ENCODE measurements at regions not wholly inside any gene's neighbourhood (a gene's known extent, or its start where the extent isn't known, plus 50 kb on each side); places are given as distances from the start of the nearest gene placed in this dataset.

DNA sequence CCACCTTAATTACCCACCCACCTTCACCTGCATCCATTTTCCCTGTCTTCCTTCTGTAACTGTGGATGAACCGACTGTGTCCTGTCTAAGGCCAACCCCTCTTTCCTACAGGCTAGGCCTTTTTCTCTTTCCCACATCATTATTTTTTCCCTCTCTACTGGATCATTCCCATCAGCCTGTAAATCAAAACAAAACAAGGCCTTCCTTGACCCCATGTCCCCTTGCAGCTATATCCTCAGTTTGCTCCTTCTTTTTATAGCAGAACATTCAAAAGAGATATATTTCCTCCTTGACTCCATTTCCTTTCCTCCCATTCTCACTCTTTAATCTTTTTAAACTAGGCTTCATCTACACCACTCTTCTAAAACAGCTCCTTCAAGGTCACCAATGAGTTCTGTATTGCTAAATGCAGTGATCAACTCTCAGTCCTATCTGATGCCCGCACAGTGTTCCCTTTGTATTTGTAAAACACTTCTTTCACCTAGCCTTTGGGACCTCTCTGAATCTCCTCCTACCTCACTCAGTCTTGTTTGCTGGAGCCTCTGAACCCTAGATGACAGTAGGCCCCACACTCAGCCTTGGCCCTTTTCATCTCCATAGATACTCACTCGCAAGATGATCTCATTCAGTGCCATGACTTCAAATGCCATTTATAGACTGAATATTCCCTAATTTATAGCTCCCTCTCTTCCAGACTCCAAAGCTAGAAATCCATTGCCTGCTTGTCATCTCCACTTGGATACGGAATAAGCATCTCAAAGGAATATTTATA, 55.7 kb downstream of the CXCR4 start:
- no peak for DNase-seq (ENCODE audit: low spot score)

DNA sequence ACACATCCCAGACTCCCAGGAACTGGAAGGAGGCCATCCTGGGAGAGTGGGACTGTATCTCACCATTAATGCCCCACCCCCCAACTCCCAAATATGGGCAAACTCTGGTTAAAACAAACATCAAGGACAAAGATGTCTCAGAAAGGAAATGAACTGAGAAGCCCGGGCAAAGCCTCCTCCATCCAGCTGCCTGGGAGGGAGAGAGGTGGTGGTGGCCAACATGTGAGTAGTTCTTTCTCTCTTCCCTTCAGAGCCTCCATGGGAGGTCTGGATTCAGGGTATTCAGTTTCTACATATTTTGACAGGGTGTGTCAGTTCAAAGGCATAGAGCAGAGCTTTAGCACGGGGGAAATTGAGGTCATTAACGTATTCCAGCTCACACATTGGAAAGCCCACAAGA, 57.5 kb downstream of the CXCR4 start:
- DNase-seq (ENCODE audit: low spot score), result no peak

DNA sequence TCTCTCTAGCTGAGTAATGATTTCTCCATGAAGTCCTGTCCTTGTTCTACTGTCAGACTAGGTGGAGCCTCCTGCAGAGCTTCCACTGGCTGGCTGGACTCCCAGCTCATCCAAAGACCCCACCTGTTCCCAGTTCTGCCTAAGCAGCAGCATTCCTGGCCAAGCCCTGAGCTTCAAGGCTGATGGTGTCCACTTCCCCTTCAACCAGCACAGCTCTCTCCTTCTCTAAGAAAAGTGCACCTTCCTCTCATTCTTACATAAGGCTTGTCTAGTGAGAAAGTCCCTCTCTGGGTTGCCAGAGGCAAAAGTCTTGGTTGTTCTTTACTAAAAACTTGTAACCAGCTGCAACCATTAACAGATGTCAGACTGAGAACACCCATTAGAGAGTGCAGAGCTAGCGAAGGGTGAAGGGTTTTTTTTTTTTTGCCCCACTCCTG, 58.9 kb downstream of the CXCR4 start:
- DNase-seq (ENCODE audit: low spot score), result no peak

DNA sequence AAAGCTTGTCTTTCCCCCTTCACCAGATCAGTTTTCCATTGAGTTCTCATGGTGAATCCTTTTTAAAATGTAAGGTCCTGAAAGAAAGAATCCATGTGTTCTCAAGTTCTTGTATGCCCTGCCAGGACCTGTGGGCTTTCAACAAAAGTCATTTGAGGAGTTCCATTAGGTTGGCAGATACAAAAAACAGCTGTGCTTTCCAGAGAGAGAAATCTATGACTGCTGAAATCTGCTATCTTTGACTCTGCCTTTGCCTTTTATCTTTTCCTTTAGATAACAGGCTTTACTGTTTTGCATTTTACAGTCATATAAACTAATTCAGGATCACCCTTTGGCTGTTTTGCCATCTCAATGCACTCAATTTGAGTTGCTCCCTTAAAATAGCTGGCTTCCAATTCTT, 59.7 kb downstream of the CXCR4 start:
- peak; percentile 23 for DNase-seq (ENCODE audit: low spot score)

DNA sequence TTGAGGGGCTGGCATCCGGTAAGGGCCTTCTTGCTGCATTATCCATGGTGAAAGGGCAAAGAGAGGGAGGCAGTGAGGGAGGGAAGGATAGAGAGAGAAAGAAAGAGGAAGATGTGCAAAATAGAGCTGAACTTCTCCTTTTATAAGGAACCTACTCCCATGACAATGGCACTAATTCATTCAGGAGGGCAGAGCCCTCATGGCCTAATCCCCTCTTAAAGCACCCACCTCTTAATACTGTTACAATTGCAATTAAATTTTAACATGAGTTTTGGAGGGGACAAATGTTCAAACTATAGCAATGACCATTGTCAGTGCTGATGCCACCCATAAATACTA, 60.2 kb downstream of the CXCR4 start:
- DNase-seq (ENCODE audit: low spot score), result no peak

DNA sequence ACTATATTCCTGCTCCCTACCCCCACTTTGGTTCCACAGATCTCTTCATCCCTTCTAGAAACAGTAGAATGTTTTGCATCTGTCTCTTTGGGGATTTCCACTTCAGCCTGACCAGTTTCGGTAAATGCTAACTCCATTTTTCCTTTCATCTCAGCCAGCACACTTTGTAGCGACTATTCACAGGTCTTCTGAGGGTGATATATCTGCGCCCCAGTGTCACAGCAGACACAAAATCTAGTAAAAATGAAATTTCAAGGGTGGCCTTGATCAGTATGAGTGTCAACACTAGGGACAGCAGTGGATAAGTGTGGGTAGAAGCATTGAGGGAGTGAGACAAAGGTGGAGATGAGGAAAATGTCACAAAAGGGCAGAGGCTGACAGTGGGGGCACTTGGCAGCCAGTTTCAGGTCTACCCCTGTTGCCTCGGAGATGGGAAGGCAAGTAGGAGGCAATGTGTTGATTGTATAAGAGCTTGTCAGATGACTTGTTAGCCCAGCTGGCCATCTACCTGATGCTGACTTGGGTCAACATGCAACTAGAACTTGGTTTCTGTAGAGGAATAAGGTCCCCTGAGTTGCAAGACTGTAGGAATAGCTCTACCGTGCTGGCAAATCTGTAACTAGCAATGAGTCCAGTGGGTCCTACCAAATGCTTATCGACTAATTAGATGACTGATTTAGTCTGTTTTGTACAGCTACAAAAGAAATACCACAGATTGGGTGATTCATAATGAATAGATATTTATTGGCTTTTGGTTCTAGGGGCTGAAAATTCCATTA, 60.7 kb downstream of the CXCR4 start:
- no peak for DNase-seq (ENCODE audit: low spot score)

DNA sequence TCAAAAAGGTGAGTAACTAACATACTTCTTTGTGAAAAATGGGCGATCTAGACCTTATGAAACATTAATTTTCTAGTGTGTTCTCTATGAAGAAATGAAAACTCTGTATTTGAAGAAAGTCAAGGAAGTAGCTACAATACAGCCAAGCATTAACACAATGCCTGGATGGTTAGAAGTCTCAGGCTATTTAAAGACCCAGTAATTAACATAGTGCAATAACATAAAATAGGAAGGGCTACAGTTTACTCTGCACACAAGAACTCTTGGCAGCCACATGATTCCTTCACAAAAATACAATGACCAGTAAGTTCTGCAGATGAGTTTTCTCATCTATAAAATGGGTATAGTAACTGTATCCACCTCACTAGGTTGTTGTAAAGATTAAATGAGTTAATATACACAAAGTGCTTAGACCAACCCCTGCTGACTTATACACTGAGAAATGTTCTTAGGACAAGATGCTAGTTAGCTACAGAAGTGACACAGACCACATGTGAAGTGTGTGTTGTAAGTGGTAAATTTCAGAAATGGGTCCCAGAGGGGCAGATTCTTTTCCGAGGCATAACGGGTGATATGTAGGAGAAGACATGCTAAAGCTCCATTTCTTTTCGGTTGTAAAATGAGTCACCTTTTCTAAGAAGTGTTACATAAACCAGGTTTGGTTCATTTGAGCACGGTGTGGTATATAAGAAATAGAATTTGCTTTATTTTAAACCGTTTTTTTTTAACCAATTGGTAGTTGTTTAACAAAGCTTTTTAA, 61.8 kb downstream of the CXCR4 start:
- DNase-seq (ENCODE audit: low spot score), result no peak

DNA sequence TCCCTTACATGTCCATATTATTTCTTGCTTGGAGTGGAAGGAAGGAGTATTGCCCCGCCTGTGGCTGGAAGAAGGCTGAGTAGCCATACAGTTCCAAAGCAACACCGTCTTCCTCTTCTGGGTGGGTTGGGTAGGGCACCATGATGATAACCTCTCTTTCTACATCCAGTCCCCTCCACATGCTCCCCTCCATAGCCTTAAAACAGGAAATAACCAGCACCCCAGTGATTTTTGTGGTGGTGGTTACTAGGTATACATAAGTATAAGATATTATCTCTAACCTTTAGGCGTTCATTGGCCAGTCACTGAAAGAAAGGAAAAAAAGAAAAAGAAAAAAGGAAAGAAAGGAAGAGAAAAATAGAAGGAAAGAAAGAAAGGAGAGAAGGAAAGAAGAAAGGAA, 63.1 kb downstream of the CXCR4 start:
- DNase-seq (ENCODE audit: low spot score), result no peak

DNA sequence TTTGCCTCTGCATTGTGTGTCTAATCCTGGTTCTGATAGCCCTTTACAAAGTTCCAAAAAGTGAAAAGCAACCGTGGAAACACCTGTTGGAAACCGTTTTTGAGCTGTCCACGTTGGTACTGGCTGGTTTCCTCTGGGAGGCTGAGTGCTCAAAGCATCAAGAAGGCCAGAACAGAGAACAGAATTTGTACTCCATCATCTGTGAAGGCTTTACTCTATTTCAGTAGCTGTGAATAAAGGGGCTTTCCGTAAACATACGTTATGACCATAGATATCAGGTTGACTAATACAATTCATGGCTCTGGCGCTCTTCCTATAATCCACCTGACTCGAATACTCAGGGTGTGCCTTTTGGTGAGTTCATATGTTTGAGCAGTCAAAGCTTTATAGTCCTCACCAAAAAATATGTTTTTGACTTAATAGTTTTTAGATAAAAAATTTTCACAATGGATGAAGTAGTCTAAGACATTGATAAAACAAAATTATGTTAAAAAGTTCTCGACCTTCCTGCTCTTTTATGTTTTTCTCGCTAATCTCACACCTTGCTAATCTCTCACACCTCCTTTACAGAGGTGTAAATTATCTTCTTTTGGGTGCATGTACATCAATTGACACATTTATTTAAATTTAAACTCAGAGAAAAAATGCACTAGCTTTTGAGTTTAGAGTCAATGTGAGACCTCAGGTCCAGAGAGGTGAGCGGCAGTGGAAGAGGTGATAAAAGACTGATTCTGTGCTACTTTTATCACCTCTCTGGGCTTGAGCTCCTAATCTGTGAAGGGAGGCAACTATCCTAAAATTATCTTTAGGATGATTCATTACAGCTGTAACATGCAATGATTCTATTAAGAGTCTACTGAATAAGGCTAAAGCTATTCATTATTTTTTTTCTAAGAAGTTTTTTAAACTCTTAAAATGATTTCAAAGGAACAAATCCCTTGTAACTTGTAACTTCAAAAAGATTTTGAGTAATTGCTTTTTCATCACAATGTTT, 65.3 kb downstream of the CXCR4 start:
- DNase-seq (ENCODE audit: low spot score), result no peak

DNA sequence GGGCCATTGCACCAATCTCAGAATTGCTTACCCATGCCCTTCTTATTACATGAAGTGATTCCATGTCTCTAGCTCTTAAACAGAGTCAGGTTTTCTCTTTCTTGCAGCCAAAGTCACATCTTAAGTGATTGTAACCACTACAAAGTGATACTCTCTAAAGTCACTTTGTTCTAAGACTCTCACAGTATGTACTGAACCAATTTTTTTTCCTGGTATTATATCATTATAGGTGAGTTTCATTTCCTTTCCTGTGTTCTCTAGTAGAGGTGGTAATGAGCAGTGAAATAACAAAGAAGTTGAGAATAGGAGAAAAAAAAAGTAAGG, 66.3 kb upstream of the DARS1 start:
- no peak for DNase-seq (ENCODE audit: low spot score)

DNA sequence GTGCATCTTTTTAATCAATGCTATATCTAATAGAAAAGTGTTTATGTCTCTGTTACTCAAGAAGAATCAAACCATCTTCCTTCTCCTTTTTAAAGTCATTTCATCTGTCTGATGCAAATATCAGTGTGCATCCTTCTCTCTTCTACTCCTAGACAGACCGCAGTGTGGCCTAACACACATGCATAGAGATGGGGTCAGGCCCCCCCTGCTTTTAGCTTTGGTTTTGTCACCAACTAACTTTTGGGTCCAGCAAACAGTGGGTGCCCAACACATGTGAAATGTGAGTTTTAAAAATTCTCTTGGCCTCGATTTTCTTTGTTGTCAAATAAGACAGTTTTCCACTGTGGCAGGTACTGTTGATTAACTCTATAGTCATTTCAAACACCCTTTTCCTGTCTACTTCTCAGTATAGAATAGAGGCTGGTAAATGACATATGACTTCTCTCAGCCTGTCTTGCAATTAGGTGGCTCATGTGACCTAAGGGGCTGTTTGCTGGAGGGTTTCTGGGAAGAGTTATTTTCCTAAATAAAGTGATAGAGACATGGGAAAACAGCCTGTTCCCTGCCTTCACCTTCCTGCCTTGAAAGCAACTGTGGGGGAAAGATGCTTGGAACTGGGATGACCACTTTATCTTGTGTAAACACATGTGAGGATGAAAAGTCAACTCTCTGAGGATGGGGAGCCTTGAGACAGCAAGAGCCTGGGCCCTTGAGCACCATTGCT, 65.7 kb upstream of the DARS1 start:
- no peak for DNase-seq (ENCODE audit: low spot score)

DNA sequence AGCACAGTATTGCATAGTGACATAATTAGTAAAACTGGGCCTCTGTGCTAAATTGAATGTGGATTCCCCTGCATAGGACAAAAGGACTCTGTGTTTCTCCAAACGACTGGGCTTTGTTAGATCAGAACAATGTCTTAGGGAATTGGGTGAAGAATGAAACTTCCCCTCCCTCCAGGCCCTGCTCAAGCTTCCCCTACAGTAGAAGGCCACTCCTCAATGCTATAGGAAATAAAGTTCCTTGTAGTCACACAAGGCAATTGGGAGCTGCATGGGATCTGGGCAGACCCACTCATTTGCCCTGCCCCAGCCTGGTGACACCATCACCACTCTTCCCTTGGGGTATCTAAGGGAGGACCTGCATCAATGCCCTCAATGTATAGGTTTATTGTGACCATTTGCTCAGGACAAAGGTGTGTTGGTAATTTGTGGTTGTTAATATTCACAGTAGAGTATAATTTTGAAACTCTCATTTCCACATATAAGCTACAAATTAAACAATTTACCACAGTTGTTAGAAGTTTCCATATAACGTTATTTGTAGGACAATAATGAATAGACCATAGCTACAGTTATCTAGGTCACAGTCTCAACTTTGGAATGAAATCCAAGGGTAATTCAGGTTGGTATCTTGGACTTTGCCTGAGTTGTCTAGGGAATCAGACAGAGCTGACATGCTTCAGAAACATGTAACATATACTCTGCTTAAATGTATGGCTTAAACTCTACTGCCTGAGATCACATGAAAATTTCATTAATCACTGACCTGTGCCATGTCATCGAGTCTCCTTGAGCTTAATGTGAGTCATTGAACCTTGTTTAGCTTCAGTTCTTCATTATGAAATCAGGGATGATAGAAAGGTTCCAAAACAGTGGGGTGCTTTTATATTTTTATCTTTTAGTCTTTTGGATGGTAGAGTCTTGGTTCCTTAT, 64.8 kb upstream of the DARS1 start:
- no peak for DNase-seq (ENCODE audit: low spot score)

DNA sequence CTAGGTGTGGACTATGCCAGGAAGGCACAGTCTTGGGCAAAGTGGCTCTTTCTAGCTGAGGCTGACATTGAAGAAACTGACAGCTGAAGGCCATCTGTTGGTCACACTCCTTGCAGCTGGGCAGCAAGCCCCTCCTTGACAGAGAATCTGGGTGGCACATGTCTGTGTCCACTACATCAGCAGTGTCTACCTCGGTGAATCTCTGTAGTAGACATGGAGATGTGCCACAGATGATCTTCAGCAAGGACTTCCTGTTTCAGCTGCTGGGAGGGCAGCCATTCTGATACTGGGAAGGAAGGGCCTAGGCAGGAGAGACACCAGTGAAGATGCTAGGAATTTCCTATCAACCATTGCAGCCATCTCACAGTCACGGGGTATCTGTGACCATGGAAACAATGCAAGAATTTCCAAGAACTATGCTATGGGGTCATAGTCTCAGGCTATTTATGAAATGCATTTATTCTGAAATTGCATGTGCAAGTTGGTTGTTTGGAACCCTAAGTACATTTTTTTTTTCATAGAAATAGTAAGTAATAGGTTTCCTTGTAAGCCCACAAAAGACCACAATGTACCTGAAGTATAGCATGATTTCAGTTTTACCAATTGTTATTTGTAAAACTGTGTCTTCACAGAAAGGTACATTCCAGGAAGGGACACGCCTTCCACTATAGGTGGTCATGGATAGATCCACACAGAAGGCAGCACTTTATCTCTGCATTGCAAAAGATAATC, 63.8 kb upstream of the DARS1 start:
- no peak for DNase-seq (ENCODE audit: low spot score)

DNA sequence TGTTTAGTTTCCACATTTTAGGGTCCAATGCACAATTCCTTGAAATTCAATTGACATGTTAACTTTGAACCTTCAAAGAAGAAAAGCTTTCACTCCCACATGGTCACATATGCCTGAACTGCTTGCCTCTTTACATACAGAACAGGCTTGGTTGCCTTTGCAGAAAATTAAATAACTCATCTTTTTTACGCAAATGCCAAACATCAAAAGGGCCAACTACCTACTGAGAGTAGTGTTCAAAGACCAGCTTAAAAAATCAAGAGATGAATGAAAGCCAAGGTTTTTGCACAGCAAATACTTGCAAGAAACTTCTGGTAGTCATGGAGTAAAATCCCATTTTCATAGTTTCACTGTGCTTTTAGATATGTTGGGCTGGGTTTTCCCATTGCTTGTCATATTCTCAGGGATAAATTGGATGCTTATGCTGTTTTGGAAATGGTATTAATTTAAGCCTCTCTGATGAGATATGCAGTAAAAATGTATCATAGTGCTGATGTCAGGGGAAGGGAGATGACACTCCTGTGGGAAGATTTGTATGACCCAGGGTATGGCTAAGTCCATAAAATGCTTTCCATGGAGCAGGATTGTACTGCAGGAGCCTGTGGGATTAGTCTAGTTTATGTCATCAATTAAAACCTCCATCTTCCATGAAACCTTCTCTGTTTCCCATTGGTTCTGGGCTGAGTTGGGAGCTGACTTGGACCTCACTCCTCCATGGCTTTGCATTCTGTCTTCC, 60.6 kb upstream of the DARS1 start:
- no peak for DNase-seq (ENCODE audit: low spot score)

DNA sequence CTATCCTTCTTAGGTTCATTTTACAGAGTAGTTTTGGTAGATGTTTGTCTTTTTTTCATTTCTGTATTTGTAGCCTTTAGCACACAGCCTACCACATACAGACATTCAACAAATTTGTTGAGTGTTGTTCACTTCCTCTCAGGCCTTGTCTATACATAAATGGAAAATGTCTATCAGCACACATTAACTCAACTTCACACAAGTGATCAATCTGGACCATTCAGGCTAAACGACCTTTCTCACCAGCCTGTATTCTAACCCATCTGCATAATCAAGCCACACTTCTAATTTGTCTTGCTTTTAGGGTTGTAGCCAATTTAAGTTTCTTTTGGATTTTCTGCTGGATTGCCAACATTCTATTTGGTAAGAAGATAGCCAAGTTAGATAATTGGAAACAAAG, 59.9 kb upstream of the DARS1 start:
- no peak for DNase-seq (ENCODE audit: low spot score)

Measured in SK-N-DZ (cell line).